ENCODE measurements at regions not wholly inside any gene's neighbourhood (a gene's known extent, or its start where the extent isn't known, plus 50 kb on each side); places are given as distances from the start of the nearest gene placed in this dataset.

DNA sequence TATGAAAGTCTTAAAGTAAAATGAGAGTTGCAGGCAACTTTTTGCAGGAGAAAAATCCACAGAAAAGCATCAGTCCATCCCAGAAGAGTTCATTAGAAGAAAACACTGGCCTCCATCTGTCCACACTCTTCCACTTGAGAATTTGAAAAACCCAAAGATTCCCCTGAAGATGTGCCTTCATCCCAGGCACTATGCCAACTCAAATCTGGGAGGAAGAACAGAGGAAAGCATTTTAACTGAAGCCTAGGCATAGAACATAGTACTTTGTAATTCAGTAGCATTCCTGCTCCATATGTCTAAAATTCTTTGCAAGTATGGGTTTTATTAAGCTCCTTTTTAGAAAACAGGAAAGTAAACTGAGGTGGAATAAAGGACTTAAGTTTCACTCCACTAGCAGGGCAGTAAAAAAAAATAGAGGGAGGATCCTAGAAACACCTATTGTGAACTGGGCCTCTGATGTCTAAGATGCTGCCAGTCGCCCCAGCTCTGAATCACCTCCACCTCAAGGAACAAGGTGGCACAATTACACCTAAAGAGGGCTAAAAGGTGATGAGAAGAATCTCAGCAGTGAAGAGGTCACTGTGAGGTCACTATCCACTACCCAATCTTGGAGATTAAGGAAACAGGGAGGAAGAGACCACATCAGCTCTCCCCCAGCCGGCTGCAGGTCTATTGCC, 141.9 kb upstream of the FAM241A start:
- TF ChIP-seq, protein P1, sequence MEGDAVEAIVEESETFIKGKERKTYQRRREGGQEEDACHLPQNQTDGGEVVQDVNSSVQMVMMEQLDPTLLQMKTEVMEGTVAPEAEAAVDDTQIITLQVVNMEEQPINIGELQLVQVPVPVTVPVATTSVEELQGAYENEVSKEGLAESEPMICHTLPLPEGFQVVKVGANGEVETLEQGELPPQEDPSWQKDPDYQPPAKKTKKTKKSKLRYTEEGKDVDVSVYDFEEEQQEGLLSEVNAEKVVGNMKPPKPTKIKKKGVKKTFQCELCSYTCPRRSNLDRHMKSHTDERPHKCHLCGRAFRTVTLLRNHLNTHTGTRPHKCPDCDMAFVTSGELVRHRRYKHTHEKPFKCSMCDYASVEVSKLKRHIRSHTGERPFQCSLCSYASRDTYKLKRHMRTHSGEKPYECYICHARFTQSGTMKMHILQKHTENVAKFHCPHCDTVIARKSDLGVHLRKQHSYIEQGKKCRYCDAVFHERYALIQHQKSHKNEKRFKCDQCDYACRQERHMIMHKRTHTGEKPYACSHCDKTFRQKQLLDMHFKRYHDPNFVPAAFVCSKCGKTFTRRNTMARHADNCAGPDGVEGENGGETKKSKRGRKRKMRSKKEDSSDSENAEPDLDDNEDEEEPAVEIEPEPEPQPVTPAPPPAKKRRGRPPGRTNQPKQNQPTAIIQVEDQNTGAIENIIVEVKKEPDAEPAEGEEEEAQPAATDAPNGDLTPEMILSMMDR (IDR thresholded peaks at IDR 0.05), result no peak
- no peak for TF ChIP-seq EP300 (IDR thresholded peaks at IDR 0.05)

Data from suprapubic skin (tissue), 3 donors.